ENCODE measurements at regions not wholly inside any gene's neighbourhood (a gene's known extent, or its start where the extent isn't known, plus 50 kb on each side); places are given as distances from the start of the nearest gene placed in this dataset.
"Not testable (repeated sequence)": the region's sequence is repeated elsewhere in the genome, so short reads cannot be mapped to it uniquely, and the experiment has no call there.

DNA sequence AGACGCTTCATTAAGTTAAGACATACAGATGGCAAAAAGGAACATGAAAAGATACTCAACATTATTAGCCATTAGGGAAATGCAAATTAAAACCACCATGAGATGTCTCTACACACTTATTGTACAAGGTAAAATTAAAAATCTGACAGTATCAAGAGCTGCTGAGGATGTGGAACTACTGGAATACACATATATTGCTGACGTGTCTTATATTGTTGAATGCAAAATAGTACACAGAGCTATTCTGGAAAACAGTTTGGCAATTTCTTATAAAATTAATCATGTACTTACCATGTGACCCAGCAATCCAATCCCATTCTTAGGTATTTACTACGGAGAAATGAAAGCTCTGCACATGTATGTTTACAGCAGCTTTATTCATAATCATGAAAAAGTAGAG lies 742.5 kb downstream of the TBC1D22A start:
- no peaks in the 10 kb centered on the region for H3K36me3 ChIP-seq
- DNase-seq (ENCODE audit: low spot score): no peak
- TF ChIP-seq, protein P1, sequence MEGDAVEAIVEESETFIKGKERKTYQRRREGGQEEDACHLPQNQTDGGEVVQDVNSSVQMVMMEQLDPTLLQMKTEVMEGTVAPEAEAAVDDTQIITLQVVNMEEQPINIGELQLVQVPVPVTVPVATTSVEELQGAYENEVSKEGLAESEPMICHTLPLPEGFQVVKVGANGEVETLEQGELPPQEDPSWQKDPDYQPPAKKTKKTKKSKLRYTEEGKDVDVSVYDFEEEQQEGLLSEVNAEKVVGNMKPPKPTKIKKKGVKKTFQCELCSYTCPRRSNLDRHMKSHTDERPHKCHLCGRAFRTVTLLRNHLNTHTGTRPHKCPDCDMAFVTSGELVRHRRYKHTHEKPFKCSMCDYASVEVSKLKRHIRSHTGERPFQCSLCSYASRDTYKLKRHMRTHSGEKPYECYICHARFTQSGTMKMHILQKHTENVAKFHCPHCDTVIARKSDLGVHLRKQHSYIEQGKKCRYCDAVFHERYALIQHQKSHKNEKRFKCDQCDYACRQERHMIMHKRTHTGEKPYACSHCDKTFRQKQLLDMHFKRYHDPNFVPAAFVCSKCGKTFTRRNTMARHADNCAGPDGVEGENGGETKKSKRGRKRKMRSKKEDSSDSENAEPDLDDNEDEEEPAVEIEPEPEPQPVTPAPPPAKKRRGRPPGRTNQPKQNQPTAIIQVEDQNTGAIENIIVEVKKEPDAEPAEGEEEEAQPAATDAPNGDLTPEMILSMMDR (IDR thresholded peaks at IDR 0.05): no peak
- H3K9me3 ChIP-seq: peaks cover 0 to 28% of the 10 kb centered on the region in 2 donors
- no peak overlapping the region for H3K4me3 ChIP-seq
- H3K27ac ChIP-seq: no peak overlapping the region
- H3K4me1 ChIP-seq: no peaks in the 10 kb centered on the region
- no peaks in the 10 kb centered on the region for H3K27me3 ChIP-seq

DNA sequence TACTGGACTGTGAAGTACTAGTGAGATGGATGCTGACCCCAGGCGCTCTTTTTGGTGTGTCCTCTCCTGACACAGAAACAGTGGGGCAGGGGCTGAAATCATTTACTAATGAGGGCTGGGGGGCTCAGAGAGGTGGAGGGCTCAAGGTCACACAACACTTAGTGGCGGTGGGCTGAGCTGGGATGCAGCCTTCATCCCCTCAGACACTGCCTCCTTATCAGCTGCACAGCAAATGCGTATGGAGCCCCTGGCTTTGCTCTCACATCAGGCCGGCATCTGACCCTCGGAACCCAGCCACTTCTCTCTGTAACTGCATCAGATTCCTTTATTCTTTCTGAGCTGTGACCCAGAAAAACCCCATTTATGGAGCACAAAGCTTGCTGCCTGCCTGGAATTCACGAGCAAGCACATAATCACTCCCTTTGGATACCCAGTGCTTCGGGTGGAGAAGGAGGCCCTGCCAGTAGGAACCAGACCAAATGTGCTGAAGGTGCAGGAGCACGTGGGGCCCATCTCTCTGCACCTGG lies 736.6 kb downstream of the TBC1D22A start:
- peaks cover 0 to 6% of the 10 kb centered on the region in 2 donors for H3K4me1 ChIP-seq
- H3K4me3 ChIP-seq: no peak overlapping the region
- no peak for DNase-seq (ENCODE audit: low spot score)

DNA sequence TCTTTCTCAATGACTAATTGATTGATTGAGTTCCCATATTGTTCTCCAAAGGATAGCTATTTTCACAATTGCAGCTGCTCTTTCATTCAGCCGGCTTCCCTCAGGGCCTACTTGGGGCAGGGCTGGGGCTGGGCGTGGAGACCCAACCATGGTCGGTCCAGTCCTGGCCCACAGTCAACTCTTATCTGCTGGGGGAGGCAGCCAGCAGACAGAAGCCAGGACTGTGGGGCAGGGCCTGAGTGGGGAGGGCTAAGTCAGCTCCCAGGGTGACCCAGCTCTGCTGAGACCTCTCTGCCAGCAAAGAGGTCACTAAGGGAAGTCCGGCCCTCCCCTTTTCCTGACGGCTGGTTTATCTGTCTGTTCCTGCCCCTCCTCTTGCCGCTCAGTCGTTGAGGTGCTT lies 735.2 kb downstream of the TBC1D22A start:
- no peak for DNase-seq (ENCODE audit: low spot score)
- Histone ChIP-seq H3K9me3 (peaks cover 0 to 35% of the 10 kb centered on the region in 2 donors), H3K36me3 (no peaks in the 10 kb centered on the region), H3K4me1 (peaks cover 0 to 6% of the 10 kb centered on the region in 2 donors), H3K27ac (no peak overlapping the region), H3K27me3 (no peaks in the 10 kb centered on the region), H3K4me3 (no peak overlapping the region)
- TF ChIP-seq, protein P1 (IDR thresholded peaks at IDR 0.05): no peak

More for the DNA sequence above, 736.6 kb downstream of the TBC1D22A start:
- Histone ChIP-seq H3K9me3 (peaks cover 0 to 35% of the 10 kb centered on the region in 2 donors), H3K27ac (no peak overlapping the region), H3K36me3 (no peaks in the 10 kb centered on the region), H3K27me3 (no peaks in the 10 kb centered on the region)
- TF ChIP-seq, protein P1 (IDR thresholded peaks at IDR 0.05): no peak

DNA sequence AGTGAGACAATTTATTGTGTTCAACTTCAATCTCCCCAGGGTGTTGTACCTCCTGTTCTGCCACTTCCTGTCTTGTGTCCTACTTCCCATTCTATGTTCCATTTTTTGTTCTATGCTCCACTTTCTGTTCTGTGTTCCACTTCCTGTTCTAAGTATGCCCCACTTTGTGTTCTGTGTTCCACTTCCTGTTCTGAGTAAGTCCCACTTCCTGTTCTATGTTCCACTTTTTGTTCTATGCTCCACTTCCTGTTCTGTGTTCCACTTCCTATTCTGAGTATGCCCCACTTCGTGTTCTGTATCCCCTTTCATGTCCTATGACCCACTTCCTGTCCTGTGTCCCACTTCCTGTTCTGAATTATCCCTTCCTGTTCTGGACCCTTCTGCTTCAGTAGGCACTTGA lies 732.7 kb downstream of the TBC1D22A start:
- DNase-seq (ENCODE audit: low spot score): no peak
- peaks cover 0 to 6% of the 10 kb centered on the region in 2 donors for H3K4me1 ChIP-seq
- H3K27ac ChIP-seq: no peak overlapping the region
- TF ChIP-seq, protein P1 (IDR thresholded peaks at IDR 0.05): no peak
- H3K36me3 ChIP-seq: no peaks in the 10 kb centered on the region
- peaks cover 0 to 9% of the 10 kb centered on the region in 2 donors for H3K9me3 ChIP-seq
- H3K4me3 ChIP-seq: no peak overlapping the region
- no peaks in the 10 kb centered on the region for H3K27me3 ChIP-seq

- not testable (repeated sequence) for H3K27ac ChIP-seq; H3K4me3 ChIP-seq; H3K27me3 ChIP-seq; H3K4me1 ChIP-seq; DNase-seq (ENCODE audit: low spot score); H3K9me3 ChIP-seq; H3K36me3 ChIP-seq
These were observed 725.7 kb downstream of the TBC1D22A start for GRCh38 chr22:47488131-47488530.

GRCh38 chr22:47486569-47487312 lies 724.3 kb downstream of the TBC1D22A start:
- TF ChIP-seq, protein P1 (IDR thresholded peaks at IDR 0.05): no peak
- Histone ChIP-seq H3K27me3 (no peaks in the 10 kb centered on the region), H3K9me3 (no peaks in the 10 kb centered on the region), H3K4me3 (no peak overlapping the region), H3K36me3 (no peaks in the 10 kb centered on the region), H3K27ac (no peak overlapping the region), H3K4me1 (no peaks in the 10 kb centered on the region)
- no peak for DNase-seq (ENCODE audit: low spot score)

All from right atrium auricular region (tissue), 2 donors.